Panc1 (cell line): ENCODE measurements at regions not wholly inside any gene's neighbourhood (a gene's known extent, or its start where the extent isn't known, plus 50 kb on each side); places are given as distances from the start of the nearest gene placed in this dataset.
"Not testable (repeated sequence)": the region's sequence is repeated elsewhere in the genome, so short reads cannot be mapped to it uniquely, and the experiment has no call there.

Experiments used
- ATAC-seq: fragments of 200-7000 bp; cut with Tn5 transposase; 2 replicates; pipeline ENCODE4 v1.9.1; 2020; ENCODE audit warnings: mild to moderate bottlenecking, moderate library complexity
- BruUV-seq: library from RNA; stranded (reverse); fragments of 400-500 nt; replicated peaks from 2 replicates; lab custom pipeline; 2021; lab: Mats Ljungman, UMichigan
- CTCF ChIA-PET: fragments of 300-600 bp; sonication (Branson Sonifier 250); formaldehyde crosslinking; loops from one replicate; lab custom pipeline; 2022; ENCODE audit warnings: antibody characterized with exemption; lab: Charles Lee
- POLR2A ChIA-PET: fragments of 300-600 bp; sonication (Branson Sonifier 250); formaldehyde crosslinking; loops from one replicate; lab custom pipeline; 2022; ENCODE audit warnings: antibody characterized with exemption; lab: Charles Lee
- DNase-seq: peaks from one replicate; pipeline ENCODE4 v3.0.0-alpha.2; 2010; ENCODE audit warnings: low read depth, low spot score
- H3K27ac ChIP-seq: 2 replicates; pipeline ENCODE4 v1.5.1; 2011; ENCODE audit warnings: mild to moderate bottlenecking, low read length, inconsistent platforms
- H3K27me3 ChIP-seq: fragments of 200-500 bp; sonication (Bioruptor generic); 2 replicates; pipeline ENCODE4 v1.6.0; 2014; ENCODE audit warnings: low read length, inconsistent platforms; ENCODE audit not compliant: control insufficient read depth, insufficient read depth
- H3K36me3 ChIP-seq: fragments of 200-500 bp; sonication (Bioruptor generic); 2 replicates; pipeline ENCODE4 v1.5.1; 2014; ENCODE audit warnings: inconsistent platforms, mild to moderate bottlenecking, low read length, moderate library complexity; ENCODE audit not compliant: control insufficient read depth, insufficient read depth
- H3K4me1 ChIP-seq: 2 replicates; pipeline ENCODE4 v1.5.1; 2011; ENCODE audit warnings: inconsistent platforms, mild to moderate bottlenecking, low read length, moderate library complexity; ENCODE audit not compliant: control insufficient read depth, insufficient read depth
- H3K4me3 ChIP-seq, 2 experiments: 2 replicates each; pipeline ENCODE4 v1.5.1; 2011 to 2012; ENCODE audit warnings: low read depth in 2 of 2, low read length in 2 of 2, mild to moderate bottlenecking in 2 of 2, inconsistent platforms in 1 of 2, moderate library complexity in 1 of 2
- H3K9me3 ChIP-seq: fragments of 200-500 bp; sonication (Bioruptor generic); 2 replicates; pipeline ENCODE4 v1.5.1; 2014; ENCODE audit warnings: low read depth, mild to moderate bottlenecking, inconsistent platforms, low read length, moderate library complexity; ENCODE audit not compliant: control insufficient read depth, insufficient read depth
- POLR2AphosphoS5 ChIP-seq: IDR thresholded peaks from 2 replicates; pipeline ENCODE4 v1.6.1; 2012; ENCODE audit warnings: mild to moderate bottlenecking, low read depth, low read length, moderate library complexity
- SIN3A ChIP-seq: IDR thresholded peaks from 2 replicates; pipeline ENCODE4 v1.6.1; 2012; ENCODE audit warnings: low read depth, mild to moderate bottlenecking, low read length, moderate library complexity, borderline replicate concordance; ENCODE audit not compliant: insufficient read depth
- TCF7L2 ChIP-seq: IDR thresholded peaks from 2 replicates; pipeline ENCODE4 v1.6.1; 2011; ENCODE audit warnings: mild to moderate bottlenecking, low read depth, low read length, inconsistent platforms
- in situ Hi-C: cut with HindIII; loops from 2 replicates; pipeline ENCODE4 v1.10.0; 2016; ENCODE audit warnings: low sequenced_read_pairs, low pct_unique_long_range_greater_than_20kb
- intact Hi-C: fragments of 100-400 bp; cut with micrococcal nuclease; formaldehyde crosslinking; loops from one replicate; pipeline ENCODE4 v1.10.0; 2022; ENCODE audit not compliant: unreplicated experiment
- TF ChIP-seq, protein P1 (sequence below): fragments of 450-650 bp; IDR thresholded peaks from 2 replicates; pipeline ENCODE4 v1.5.1; 2017; ENCODE audit warnings: mild to moderate bottlenecking
- TF ChIP-seq, protein P2 (sequence below), 2 experiments: IDR thresholded peaks; 2 replicates each; pipeline ENCODE4 v1.6.1; 2011 to 2012; ENCODE audit warnings: low read depth in 2 of 2, control low read depth in 1 of 2, low read length in 1 of 2, mild to moderate bottlenecking in 1 of 2, moderate library complexity in 1 of 2; ENCODE audit not compliant: insufficient read depth in 1 of 2

DNA sequence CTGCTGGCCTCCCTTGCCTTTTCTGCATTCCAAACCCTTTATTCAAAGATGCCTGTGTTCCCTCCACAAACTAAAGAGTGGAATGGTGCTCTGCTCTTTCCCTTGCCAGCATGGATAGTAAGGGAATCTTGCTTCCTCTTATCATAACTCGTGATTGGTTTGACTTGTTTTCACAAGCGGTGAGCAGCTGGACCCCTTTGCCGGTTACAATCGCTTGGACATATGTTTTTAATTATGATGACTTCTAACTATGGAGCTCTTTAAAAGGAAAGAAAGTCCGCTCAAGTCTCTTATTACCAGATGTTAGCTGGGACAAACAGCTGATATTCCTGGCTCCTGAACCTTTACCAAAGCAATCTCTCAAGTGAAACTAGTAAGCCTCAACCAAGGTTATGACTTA lies 1094.7 kb downstream of the UQCRFS1 start:
- ChIA-PET POLR2A (no interaction called here), CTCF (no interaction called here)
- no peak overlapping the region for H3K4me3 ChIP-seq
- no peak overlapping the region for H3K27ac ChIP-seq
- BruUV-seq: no TSS peak
- in situ Hi-C loops (no loop called here), intact Hi-C loops (no loop called here)
- ATAC-seq (no peak), DNase-seq (no peak)
- H3K4me1 ChIP-seq: no peaks in the 10 kb centered on the region
- no peaks in the 10 kb centered on the region for H3K27me3 ChIP-seq
- no peaks in the 10 kb centered on the region for H3K36me3 ChIP-seq
- no peaks in the 10 kb centered on the region for H3K9me3 ChIP-seq
- TF ChIP-seq, protein P1, sequence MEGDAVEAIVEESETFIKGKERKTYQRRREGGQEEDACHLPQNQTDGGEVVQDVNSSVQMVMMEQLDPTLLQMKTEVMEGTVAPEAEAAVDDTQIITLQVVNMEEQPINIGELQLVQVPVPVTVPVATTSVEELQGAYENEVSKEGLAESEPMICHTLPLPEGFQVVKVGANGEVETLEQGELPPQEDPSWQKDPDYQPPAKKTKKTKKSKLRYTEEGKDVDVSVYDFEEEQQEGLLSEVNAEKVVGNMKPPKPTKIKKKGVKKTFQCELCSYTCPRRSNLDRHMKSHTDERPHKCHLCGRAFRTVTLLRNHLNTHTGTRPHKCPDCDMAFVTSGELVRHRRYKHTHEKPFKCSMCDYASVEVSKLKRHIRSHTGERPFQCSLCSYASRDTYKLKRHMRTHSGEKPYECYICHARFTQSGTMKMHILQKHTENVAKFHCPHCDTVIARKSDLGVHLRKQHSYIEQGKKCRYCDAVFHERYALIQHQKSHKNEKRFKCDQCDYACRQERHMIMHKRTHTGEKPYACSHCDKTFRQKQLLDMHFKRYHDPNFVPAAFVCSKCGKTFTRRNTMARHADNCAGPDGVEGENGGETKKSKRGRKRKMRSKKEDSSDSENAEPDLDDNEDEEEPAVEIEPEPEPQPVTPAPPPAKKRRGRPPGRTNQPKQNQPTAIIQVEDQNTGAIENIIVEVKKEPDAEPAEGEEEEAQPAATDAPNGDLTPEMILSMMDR: no peak
- TF ChIP-seq, protein P2, sequence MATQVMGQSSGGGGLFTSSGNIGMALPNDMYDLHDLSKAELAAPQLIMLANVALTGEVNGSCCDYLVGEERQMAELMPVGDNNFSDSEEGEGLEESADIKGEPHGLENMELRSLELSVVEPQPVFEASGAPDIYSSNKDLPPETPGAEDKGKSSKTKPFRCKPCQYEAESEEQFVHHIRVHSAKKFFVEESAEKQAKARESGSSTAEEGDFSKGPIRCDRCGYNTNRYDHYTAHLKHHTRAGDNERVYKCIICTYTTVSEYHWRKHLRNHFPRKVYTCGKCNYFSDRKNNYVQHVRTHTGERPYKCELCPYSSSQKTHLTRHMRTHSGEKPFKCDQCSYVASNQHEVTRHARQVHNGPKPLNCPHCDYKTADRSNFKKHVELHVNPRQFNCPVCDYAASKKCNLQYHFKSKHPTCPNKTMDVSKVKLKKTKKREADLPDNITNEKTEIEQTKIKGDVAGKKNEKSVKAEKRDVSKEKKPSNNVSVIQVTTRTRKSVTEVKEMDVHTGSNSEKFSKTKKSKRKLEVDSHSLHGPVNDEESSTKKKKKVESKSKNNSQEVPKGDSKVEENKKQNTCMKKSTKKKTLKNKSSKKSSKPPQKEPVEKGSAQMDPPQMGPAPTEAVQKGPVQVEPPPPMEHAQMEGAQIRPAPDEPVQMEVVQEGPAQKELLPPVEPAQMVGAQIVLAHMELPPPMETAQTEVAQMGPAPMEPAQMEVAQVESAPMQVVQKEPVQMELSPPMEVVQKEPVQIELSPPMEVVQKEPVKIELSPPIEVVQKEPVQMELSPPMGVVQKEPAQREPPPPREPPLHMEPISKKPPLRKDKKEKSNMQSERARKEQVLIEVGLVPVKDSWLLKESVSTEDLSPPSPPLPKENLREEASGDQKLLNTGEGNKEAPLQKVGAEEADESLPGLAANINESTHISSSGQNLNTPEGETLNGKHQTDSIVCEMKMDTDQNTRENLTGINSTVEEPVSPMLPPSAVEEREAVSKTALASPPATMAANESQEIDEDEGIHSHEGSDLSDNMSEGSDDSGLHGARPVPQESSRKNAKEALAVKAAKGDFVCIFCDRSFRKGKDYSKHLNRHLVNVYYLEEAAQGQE (IDR thresholded peaks at IDR 0.05; ENCODE audit: insufficient read depth in 1 of 2, low read depth in 2 of 2, low read length in 1 of 2): no peak
- TF ChIP-seq SIN3A: no peak
- TF ChIP-seq POLR2AphosphoS5: no peak
- no peak for TF ChIP-seq TCF7L2

DNA sequence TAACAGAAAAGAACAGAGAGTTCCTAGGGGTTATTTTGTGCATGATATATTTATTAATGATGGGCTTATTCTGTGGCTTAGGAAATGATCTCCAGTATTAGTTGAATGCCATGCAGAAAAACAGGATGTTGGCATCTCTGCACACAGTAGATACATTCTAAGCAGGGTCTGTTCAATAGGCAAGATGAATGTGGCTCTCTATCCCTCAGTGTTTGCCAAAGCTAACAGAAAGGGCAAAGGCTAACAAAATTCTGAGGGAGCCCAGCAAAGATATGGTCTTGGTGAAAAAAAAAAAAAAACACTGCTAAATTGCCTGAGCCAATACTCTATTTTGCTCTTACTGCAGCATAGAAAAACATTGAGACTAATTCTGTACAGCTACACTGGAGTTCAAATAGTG lies 1095.8 kb downstream of the UQCRFS1 start:
- no TSS peak for BruUV-seq
- POLR2A ChIA-PET: interaction anchor here (0.6 kb wide), 1 partner anchor 661 kb away, joined by 4 read pairs; no protein-coding TSS in a partner anchor
- intact Hi-C loops: no loop called here

DNA sequence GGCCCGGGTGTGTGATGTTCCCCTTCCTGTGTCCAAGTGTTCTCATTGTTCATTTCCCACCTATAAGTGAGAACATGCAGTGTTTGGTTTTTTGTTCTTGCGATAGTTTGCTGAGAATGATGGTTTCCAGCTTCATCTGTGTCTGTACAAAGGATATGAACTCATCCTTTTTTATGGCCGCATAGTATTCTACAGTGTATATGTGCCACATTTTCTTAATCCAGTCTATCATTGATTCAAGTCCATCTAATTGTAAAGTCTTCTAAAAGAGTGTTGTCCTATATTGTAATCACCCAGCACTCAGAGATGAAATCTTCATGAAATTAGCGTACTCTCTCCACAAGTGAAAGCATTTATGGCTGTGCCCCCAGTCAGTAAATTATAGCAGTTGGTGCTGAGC lies 1096.6 kb downstream of the UQCRFS1 start:
- H3K27ac ChIP-seq, CTCF ChIA-PET, BruUV-seq, H3K4me1 ChIP-seq, H3K4me3 ChIP-seq, H3K27me3 ChIP-seq, in situ Hi-C loops, ATAC-seq, intact Hi-C loops, H3K36me3 ChIP-seq, H3K9me3 ChIP-seq, POLR2A ChIA-PET, DNase-seq: not testable (repeated sequence)

More for the DNA sequence above, 1095.8 kb downstream of the UQCRFS1 start:
- in situ Hi-C loops: no loop called here
- Histone ChIP-seq H3K4me1 (no peaks in the 10 kb centered on the region), H3K27me3 (no peaks in the 10 kb centered on the region), H3K9me3 (no peaks in the 10 kb centered on the region), H3K27ac (no peak overlapping the region), H3K4me3 (no peak overlapping the region), H3K36me3 (no peaks in the 10 kb centered on the region)
- TF ChIP-seq, protein P1: no peak
- no peak for DNase-seq
- CTCF ChIA-PET: no interaction called here
- ATAC-seq: no peak
